Activated B cell treated with CpG ODN at 0.5 μM for 24 hours (primary cell): ENCODE measurements at regions not wholly inside any gene's neighbourhood (a gene's known extent, or its start where the extent isn't known, plus 50 kb on each side); places are given as distances from the start of the nearest gene placed in this dataset.

Experiments
- ATAC-seq: fragments of 200-7000 bp; cut with Tn5 transposase; one replicate; pipeline ENCODE4 v1.10.0; 2021; ENCODE audit warnings: low read depth, mild to moderate bottlenecking, moderate library complexity
- CTCF ChIA-PET: fragments of 350-600 bp; sonication (Branson Sonifier 250); formaldehyde crosslinking; loops from one replicate; lab custom pipeline; 2021; ENCODE audit warnings: antibody characterized with exemption; lab: Charles Lee
- POLR2A ChIA-PET: fragments of 350-600 bp; sonication (Branson Sonifier 250); formaldehyde crosslinking; loops from one replicate; lab custom pipeline; 2021; ENCODE audit warnings: antibody characterized with exemption; lab: Charles Lee
- DNase-seq: peaks from one replicate; pipeline ENCODE4 v3.0.0; 2022
- H3K27ac Mint-ChIP-seq: one replicate; pipeline ENCODE4 v1.8.0; 2020; ENCODE audit warnings: mixed read lengths
- H3K27me3 Mint-ChIP-seq: one replicate; pipeline ENCODE4 v1.8.0; 2021; ENCODE audit warnings: mixed read lengths
- H3K36me3 Mint-ChIP-seq: one replicate; pipeline ENCODE4 v1.8.0; 2021; ENCODE audit warnings: low read depth, mixed read lengths
- H3K4me1 Mint-ChIP-seq: one replicate; pipeline ENCODE4 v1.8.0; 2021; ENCODE audit warnings: mixed read lengths
- H3K4me3 Mint-ChIP-seq: one replicate; pipeline ENCODE4 v1.8.0; 2020; ENCODE audit warnings: mild to moderate bottlenecking, mixed read lengths
- H3K9me3 Mint-ChIP-seq: one replicate; pipeline ENCODE4 v1.8.0; 2020; ENCODE audit warnings: mixed read lengths
- CTCF ChIP-seq: fragments of 200-600 bp; IDR thresholded peaks from one replicate; pipeline ENCODE4 v1.8.0; 2022; ENCODE audit warnings: antibody characterized with exemption, mild to moderate bottlenecking
- intact Hi-C: fragments of 100-400 bp; cut with micrococcal nuclease; formaldehyde crosslinking; loops from one replicate; pipeline ENCODE4 v1.15.1; 2024

GRCh38 chr1:22237433-22238093, 94.7 kb upstream of the WNT4 start:
- H3K27me3 Mint-ChIP-seq: peaks cover 21% of the 10 kb centered on the region
- H3K36me3 Mint-ChIP-seq: no peaks in the 10 kb centered on the region
- TF ChIP-seq CTCF: no peak
- ATAC-seq: no peak
- intact Hi-C loops: no loop called here
- no peak overlapping the region for H3K27ac Mint-ChIP-seq
- ChIA-PET POLR2A (no interaction called here), CTCF (no interaction called here)
- DNase-seq: no peak
- H3K4me3 Mint-ChIP-seq: no peak overlapping the region
- H3K9me3 Mint-ChIP-seq: no peaks in the 10 kb centered on the region
- no peaks in the 10 kb centered on the region for H3K4me1 Mint-ChIP-seq

GRCh38 chr1:22238356-22239224, 95.7 kb upstream of the WNT4 start:
- H3K27me3 Mint-ChIP-seq: peaks cover 20% of the 10 kb centered on the region
- no peaks in the 10 kb centered on the region for H3K36me3 Mint-ChIP-seq
- no peak overlapping the region for H3K27ac Mint-ChIP-seq
- ATAC-seq: no peak
- no peak for DNase-seq
- no peaks in the 10 kb centered on the region for H3K4me1 Mint-ChIP-seq
- TF ChIP-seq CTCF: no peak
- no peaks in the 10 kb centered on the region for H3K9me3 Mint-ChIP-seq
- no peak overlapping the region for H3K4me3 Mint-ChIP-seq
- CTCF ChIA-PET: no interaction called here
- intact Hi-C loops: no loop called here
- POLR2A ChIA-PET: no interaction called here

GRCh38 chr1:22239378-22239777, 96.5 kb upstream of the WNT4 start:
- no peak overlapping the region for H3K27ac Mint-ChIP-seq
- ATAC-seq: no peak
- no peak overlapping the region for H3K4me3 Mint-ChIP-seq
- H3K36me3 Mint-ChIP-seq: no peaks in the 10 kb centered on the region
- ChIA-PET CTCF (no interaction called here), POLR2A (no interaction called here)
- H3K27me3 Mint-ChIP-seq: peaks cover 14% of the 10 kb centered on the region
- H3K4me1 Mint-ChIP-seq: no peaks in the 10 kb centered on the region
- intact Hi-C loops: no loop called here
- H3K9me3 Mint-ChIP-seq: no peaks in the 10 kb centered on the region
- DNase-seq: no peak
- TF ChIP-seq CTCF: no peak

- Mint-ChIP-seq H3K9me3 (no peaks in the 10 kb centered on the region), H3K27ac (no peak overlapping the region), H3K4me1 (no peaks in the 10 kb centered on the region), H3K36me3 (no peaks in the 10 kb centered on the region), H3K27me3 (peaks cover 7% of the 10 kb centered on the region), H3K4me3 (no peak overlapping the region)
- ChIA-PET POLR2A (no interaction called here), CTCF (no interaction called here)
- intact Hi-C loops: no loop called here
- no peak for DNase-seq
- no peak for ATAC-seq
- TF ChIP-seq CTCF: no peak
Observed at GRCh38 chr1:22241250-22241649, 98.4 kb upstream of the WNT4 start.

GRCh38 chr1:22241811-22242210, 98.9 kb upstream of the WNT4 start:
- ATAC-seq (no peak), DNase-seq (no peak)
- peaks cover 9% of the 10 kb centered on the region for H3K27me3 Mint-ChIP-seq
- no peaks in the 10 kb centered on the region for H3K36me3 Mint-ChIP-seq
- POLR2A ChIA-PET: no interaction called here
- no peak for TF ChIP-seq CTCF
- no peak overlapping the region for H3K27ac Mint-ChIP-seq
- CTCF ChIA-PET: no interaction called here
- intact Hi-C loops: no loop called here
- no peaks in the 10 kb centered on the region for H3K4me1 Mint-ChIP-seq
- H3K9me3 Mint-ChIP-seq: no peaks in the 10 kb centered on the region
- no peak overlapping the region for H3K4me3 Mint-ChIP-seq
